HepG2 (cell line): ENCODE measurements at regions not wholly inside any gene's neighbourhood (a gene's known extent, or its start where the extent isn't known, plus 50 kb on each side); places are given as distances from the start of the nearest gene placed in this dataset.

Source experiments
- KAT2B ChIP-seq: fragments of 150-350 bp; IDR thresholded peaks from 2 replicates; pipeline ENCODE4 v1.6.1; 2014; ENCODE audit warnings: low read depth, low read length, borderline replicate concordance
- POLR2A ChIP-seq, 2 experiments: IDR thresholded peaks; 2 replicates each; pipeline ENCODE4 v1.6.1; 2011; ENCODE audit warnings: low read depth in 2 of 2, low read length in 2 of 2, mild to moderate bottlenecking in 1 of 2, moderate library complexity in 1 of 2; ENCODE audit not compliant: insufficient read depth in 1 of 2
- SRSF9 ChIP-seq: fragments of 200-400 bp; formaldehyde crosslinking; IDR thresholded peaks from 2 replicates; pipeline ENCODE4 v1.6.1; 2018; ENCODE audit warnings: borderline replicate concordance, mild to moderate bottlenecking, low read depth, low read length; ENCODE audit not compliant: insufficient read depth, poor library complexity, severe bottlenecking
- TCF7 ChIP-seq: sonication (generic); IDR thresholded peaks from 2 replicates; pipeline ENCODE4 v1.6.1; 2016; ENCODE audit warnings: antibody characterized with exemption, low read depth
- ZBTB37 ChIP-seq: sonication (generic); formaldehyde crosslinking; IDR thresholded peaks from 2 replicates; pipeline ENCODE4 v1.4.0; 2020; ENCODE audit warnings: mild to moderate bottlenecking, missing genetic modification reagents
- TF ChIP-seq, protein P1 (sequence below): sonication (generic); formaldehyde crosslinking; IDR thresholded peaks from 2 replicates; pipeline ENCODE4 v1.5.1; 2020; ENCODE audit warnings: missing genetic modification reagents, mild to moderate bottlenecking, borderline replicate concordance

DNA sequence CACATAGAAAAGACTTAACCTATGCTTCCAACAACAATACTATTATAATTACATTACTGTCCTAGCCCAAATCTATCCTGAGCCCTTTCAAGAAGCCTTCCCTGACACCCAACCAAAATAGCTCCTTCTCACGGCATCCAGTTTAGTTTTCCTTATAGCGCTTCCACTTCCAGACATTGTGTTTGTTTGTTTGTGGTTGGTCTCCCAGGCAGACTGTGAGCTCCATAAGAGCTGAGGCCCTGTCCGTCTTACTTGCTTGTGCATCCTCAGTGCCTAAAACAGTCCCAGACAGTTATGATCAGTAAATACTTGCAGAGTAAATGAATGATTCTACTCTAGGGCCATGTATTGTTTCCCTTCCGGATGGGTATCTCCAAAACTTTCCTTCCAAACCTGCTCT, 68.1 kb upstream of the STARD13 start:
- TF ChIP-seq POLR2A (IDR thresholded peaks at IDR 0.05; ENCODE audit: insufficient read depth in 1 of 2, low read depth in 2 of 2, low read length in 2 of 2) = no peak
- TF ChIP-seq, protein P1, sequence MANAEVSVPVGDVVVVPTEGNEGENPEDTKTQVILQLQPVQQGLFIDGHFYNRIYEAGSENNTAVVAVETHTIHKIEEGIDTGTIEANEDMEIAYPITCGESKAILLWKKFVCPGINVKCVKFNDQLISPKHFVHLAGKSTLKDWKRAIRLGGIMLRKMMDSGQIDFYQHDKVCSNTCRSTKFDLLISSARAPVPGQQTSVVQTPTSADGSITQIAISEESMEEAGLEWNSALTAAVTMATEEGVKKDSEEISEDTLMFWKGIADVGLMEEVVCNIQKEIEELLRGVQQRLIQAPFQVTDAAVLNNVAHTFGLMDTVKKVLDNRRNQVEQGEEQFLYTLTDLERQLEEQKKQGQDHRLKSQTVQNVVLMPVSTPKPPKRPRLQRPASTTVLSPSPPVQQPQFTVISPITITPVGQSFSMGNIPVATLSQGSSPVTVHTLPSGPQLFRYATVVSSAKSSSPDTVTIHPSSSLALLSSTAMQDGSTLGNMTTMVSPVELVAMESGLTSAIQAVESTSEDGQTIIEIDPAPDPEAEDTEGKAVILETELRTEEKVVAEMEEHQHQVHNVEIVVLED (CRISPR knock-in tag) = no peak
- no peak for TF ChIP-seq SRSF9
- TF ChIP-seq TCF7 = no peak
- no peak for TF ChIP-seq ZBTB37 (CRISPR knock-in tag)
- TF ChIP-seq KAT2B = no peak
